ENCODE measurements at regions not wholly inside any gene's neighbourhood (a gene's known extent, or its start where the extent isn't known, plus 50 kb on each side); places are given as distances from the start of the nearest gene placed in this dataset.

GRCh38 chr9:38298904-38299303 is 93.6 kb upstream of the ALDH1B1 start:
- Histone ChIP-seq H3K79me2 (ENCODE audit: control insufficient read depth in 1 of 2, insufficient read depth in 2 of 2, low read length in 2 of 2) (no peaks in the 10 kb centered on the region), H3K23me2 (ENCODE audit: low read depth, low read length) (no peaks in the 10 kb centered on the region), H3K4me2 (ENCODE audit: insufficient read depth in 1 of 2, low read depth in 2 of 2, low read length in 2 of 2) (no peak overlapping the region), H3K14ac (ENCODE audit: insufficient read length) (no peak overlapping the region), H4K91ac (replicated peaks; ENCODE audit: insufficient read length, low read length) (no peak overlapping the region), H2AK5ac (ENCODE audit: low read depth, low read length) (no peak overlapping the region), H3K27me3 (replicated peaks in 1 of 4; ENCODE audit: control insufficient read depth in 3 of 4, extremely low read depth in 1 of 4, insufficient read depth in 3 of 4, low read length in 3 of 4) (peaks cover 0 to 3% (median 0%) of the 10 kb centered on the region in 4 experiments; a peak in 4 of 7 replicates), H3K27ac (ENCODE audit: low read depth, low read length) (no peak overlapping the region), H3K79me1 (ENCODE audit: low read depth, low read length) (no peaks in the 10 kb centered on the region), H4K5ac (ENCODE audit: insufficient read length, low read depth, low read length) (no peak overlapping the region), H2BK5ac (ENCODE audit: low read depth, low read length) (no peak overlapping the region), H3K4ac (replicated peaks; ENCODE audit: insufficient read length, low read depth, low read length) (no peak overlapping the region), H3K36me3 (ENCODE audit: control insufficient read depth in 2 of 4, insufficient read depth in 4 of 4, low read length in 3 of 4) (no peaks in the 10 kb centered on the region), H2BK15ac (ENCODE audit: low read length) (no peak overlapping the region), H3K9me3 (ENCODE audit: insufficient read depth in 2 of 2, low read depth in 1 of 2, low read length in 1 of 2) (no peaks in the 10 kb centered on the region), H2BK12ac (ENCODE audit: low read depth, low read length) (no peak overlapping the region), H3K18ac (ENCODE audit: extremely low read depth, low read length) (no peak overlapping the region), H2BK20ac (ENCODE audit: low read length) (no peak overlapping the region), H2AFZ (ENCODE audit: low read length) (no peak overlapping the region), H4K20me1 (replicated peaks in 1 of 2; ENCODE audit: control insufficient read depth in 1 of 2, insufficient read depth in 2 of 2, low read length in 2 of 2) (no peaks in the 10 kb centered on the region), H3K56ac (replicated peaks; ENCODE audit: insufficient read length, low read depth, low read length) (no peak overlapping the region), H3K9ac (replicated peaks in 1 of 4; ENCODE audit: extremely low read depth in 1 of 4, low read depth in 3 of 4, low read length in 3 of 4) (no peak overlapping the region), H2BK120ac (replicated peaks; ENCODE audit: low read depth, low read length) (no peak overlapping the region), H4K8ac (ENCODE audit: extremely low read depth, insufficient read depth, low read length) (no peak overlapping the region), H3K4me1 (replicated peaks in 1 of 4; ENCODE audit: control insufficient read depth in 3 of 4, insufficient read depth in 4 of 4, low read length in 3 of 4) (no peaks in the 10 kb centered on the region), H3K23ac (ENCODE audit: insufficient read length) (no peak overlapping the region), H3K4me3 (ENCODE audit: extremely low read depth in 1 of 4, insufficient read depth in 2 of 4, low read depth in 3 of 4, low read length in 4 of 4) (no peak overlapping the region)
- ChIA-PET POLR2A (ENCODE audit: partially characterized antibody) (no interaction called here), CTCF (ENCODE audit: partially characterized antibody) (interaction anchor here (0.6 to 2.2 kb wide), 7 partner anchors 11 to 53 kb away, joined by 3 to 6 read pairs (median 4); no protein-coding TSS in a partner anchor)
- TF ChIP-seq RNF2 (IDR thresholded peaks at IDR 0.05; ENCODE audit: borderline replicate concordance, low read depth, low read length, missing control alignments, poor library complexity, severe bottlenecking) (no peak), CBX5 (IDR thresholded peaks at IDR 0.05; ENCODE audit: low read depth, low read length) (no peak)
- DNase-seq (ENCODE audit: low read depth in 1 of 2, low spot score in 2 of 2) (no peak), FAIRE-seq (no peak)
- WGBS, 2 experiments (ENCODE audit: extremely low coverage in 1 of 2, insufficient coverage in 1 of 2, insufficient read length in 1 of 2, insufficient replicate concordance in 2 of 2, low coverage in 1 of 2, low lambda C conversion rate in 2 of 2, missing lambda C conversion rate in 1 of 2) = 89% methylated on average over 3 of the region's 3 CpGs; no CpG with 5 or more reads in 1 of the 2 experiments

All from H1 (cell line).